OCI-LY7 (cell line): ENCODE measurements at regions not wholly inside any gene's neighbourhood (a gene's known extent, or its start where the extent isn't known, plus 50 kb on each side); places are given as distances from the start of the nearest gene placed in this dataset.

ENCODE experiments used
- CTCF ChIP-seq: fragments of 200-600 bp; sonication (generic); conservative IDR thresholded peaks from 2 replicates; pipeline ENCODE4 v1.5.1; 2014; ENCODE audit warnings: mild to moderate bottlenecking, antibody characterized with exemption, low read length, moderate library complexity, mixed read lengths
- EZH2phosphoT487 ChIP-seq: fragments of 200-600 bp; sonication (generic); IDR thresholded peaks from 2 replicates; pipeline ENCODE4 v1.6.1; 2018; ENCODE audit warnings: low read depth, borderline replicate concordance, mild to moderate bottlenecking, mixed run types, antibody characterized with exemption, low read length, moderate library complexity, mixed read lengths

GRCh38 chr2:23008951-23009350 lies 376.0 kb upstream of the KLHL29 start:
- no peak for TF ChIP-seq CTCF
- TF ChIP-seq EZH2phosphoT487, result no peak
